ENCODE measurements at regions not wholly inside any gene's neighbourhood (a gene's known extent, or its start where the extent isn't known, plus 50 kb on each side); places are given as distances from the start of the nearest gene placed in this dataset.

- ChIA-PET CTCF (no interaction called here), POLR2A (no interaction called here)
- Mint-ChIP-seq H3K27ac (no peak overlapping the region), H3K4me3 (no peak overlapping the region), H3K36me3 (no peaks in the 10 kb centered on the region), H3K9me3 (peaks cover 0 to 4% (median 3%) of the 10 kb centered on the region in 3 donors), H3K4me1 (no peaks in the 10 kb centered on the region), H3K27me3 (no peaks in the 10 kb centered on the region)
- DNase-seq (no peak), ATAC-seq (replicated peaks in 1 of 4) (no peak)
- Histone ChIP-seq H3K4me3 (ENCODE audit: control insufficient read depth in 1 of 2, extremely low read depth in 1 of 2, low read length in 1 of 2) (no peak overlapping the region), H3K27ac (ENCODE audit: low read length) (no peak overlapping the region), H3K9me3 (no peaks in the 10 kb centered on the region), H3K4me1 (ENCODE audit: control insufficient read depth in 1 of 2, extremely low read depth in 1 of 2, insufficient read depth in 2 of 2, low read length in 2 of 2) (no peaks in the 10 kb centered on the region), H3K27me3 (replicated peaks in 1 of 2; ENCODE audit: control insufficient read depth in 2 of 2, extremely low read depth in 1 of 2, insufficient read depth in 2 of 2, low read length in 1 of 2) (no peaks in the 10 kb centered on the region), H3K36me3 (ENCODE audit: control insufficient read depth in 2 of 2, extremely low read depth in 1 of 2, insufficient read depth in 1 of 2, low read length in 1 of 2) (no peaks in the 10 kb centered on the region)
Measured at GRCh38 chr2:6027066-6027465, 334.9 kb downstream of the SOX11 start.

DNA sequence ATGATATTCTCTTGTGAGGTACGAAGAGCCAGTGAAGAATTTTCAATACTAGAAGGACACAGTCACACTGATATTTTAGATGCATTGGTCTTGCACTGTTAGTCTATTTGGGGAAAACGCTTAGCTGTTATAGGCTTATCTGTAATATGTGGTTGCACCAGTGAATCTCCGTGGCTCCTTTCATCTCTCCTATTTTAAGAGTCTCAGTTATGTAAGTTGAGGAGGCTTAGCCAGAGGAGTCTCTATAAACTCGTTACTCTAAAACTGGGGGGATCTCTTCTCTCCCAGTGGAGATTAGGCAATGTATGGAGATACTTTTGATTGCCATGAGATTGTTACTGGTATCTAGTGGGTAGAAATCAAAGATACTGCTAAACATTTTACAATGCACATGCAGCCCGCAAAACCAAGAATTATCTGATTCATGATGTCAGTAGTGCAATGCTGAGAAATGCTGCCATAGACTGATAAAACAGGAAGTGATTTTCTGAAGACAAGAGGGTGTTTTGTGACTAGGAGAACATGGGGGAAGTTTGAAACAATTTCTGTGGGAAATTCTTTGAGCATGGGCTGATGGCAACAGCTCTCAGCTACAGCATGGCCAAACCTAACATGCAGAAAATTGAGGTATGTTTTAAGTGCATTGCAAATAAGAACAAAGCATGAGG, 339.1 kb downstream of the SOX11 start:
- ATAC-seq (replicated peaks in 1 of 4) (no peak), DNase-seq (no peak)
- Histone ChIP-seq H3K4me3 (ENCODE audit: control insufficient read depth in 1 of 2, extremely low read depth in 1 of 2, low read length in 1 of 2) (no peak overlapping the region), H3K4me1 (ENCODE audit: control insufficient read depth in 1 of 2, extremely low read depth in 1 of 2, insufficient read depth in 2 of 2, low read length in 2 of 2) (no peaks in the 10 kb centered on the region), H3K36me3 (ENCODE audit: control insufficient read depth in 2 of 2, extremely low read depth in 1 of 2, insufficient read depth in 1 of 2, low read length in 1 of 2) (no peaks in the 10 kb centered on the region), H3K27ac (ENCODE audit: low read length) (no peak overlapping the region), H3K9me3 (no peaks in the 10 kb centered on the region), H3K27me3 (replicated peaks in 1 of 2; ENCODE audit: control insufficient read depth in 2 of 2, extremely low read depth in 1 of 2, insufficient read depth in 2 of 2, low read length in 1 of 2) (no peaks in the 10 kb centered on the region)
- Mint-ChIP-seq H3K9me3 (peaks cover 0 to 5% (median 4%) of the 10 kb centered on the region in 3 donors), H3K27ac (no peak overlapping the region), H3K4me3 (no peak overlapping the region), H3K4me1 (no peaks in the 10 kb centered on the region), H3K36me3 (no peaks in the 10 kb centered on the region), H3K27me3 (no peaks in the 10 kb centered on the region)
- WGBS (ENCODE audit: insufficient coverage), result 83% methylated on average over 1 of the region's 5 CpGs
- POLR2A ChIA-PET, result no interaction called here
- CTCF ChIA-PET, result no interaction called here

DNA sequence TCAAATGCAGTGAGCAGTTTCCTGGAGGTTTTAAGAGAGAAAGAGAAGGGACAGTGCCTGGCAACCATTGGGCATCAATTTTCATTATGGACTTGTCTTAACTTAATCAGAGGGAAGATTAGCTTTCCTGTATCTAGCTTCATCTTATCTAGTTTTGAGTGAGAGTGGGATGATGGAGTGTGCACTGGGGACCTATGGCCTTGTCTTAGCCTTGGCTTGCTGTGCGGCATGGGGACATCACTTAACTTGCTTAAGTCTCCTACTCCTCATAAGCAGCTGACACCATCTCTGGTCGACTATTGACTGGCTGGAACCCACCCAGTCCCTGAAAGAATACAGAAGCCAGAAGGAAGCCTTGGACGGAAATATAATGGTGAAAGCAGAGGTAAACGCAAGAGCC, 344.0 kb downstream of the SOX11 start:
- Histone ChIP-seq H3K27ac (ENCODE audit: low read length) (no peak overlapping the region), H3K27me3 (replicated peaks in 1 of 2; ENCODE audit: control insufficient read depth in 2 of 2, extremely low read depth in 1 of 2, insufficient read depth in 2 of 2, low read length in 1 of 2) (no peaks in the 10 kb centered on the region), H3K4me1 (ENCODE audit: control insufficient read depth in 1 of 2, extremely low read depth in 1 of 2, insufficient read depth in 2 of 2, low read length in 2 of 2) (no peaks in the 10 kb centered on the region), H3K4me3 (ENCODE audit: control insufficient read depth in 1 of 2, extremely low read depth in 1 of 2, low read length in 1 of 2) (no peak overlapping the region), H3K36me3 (ENCODE audit: control insufficient read depth in 2 of 2, extremely low read depth in 1 of 2, insufficient read depth in 1 of 2, low read length in 1 of 2) (no peaks in the 10 kb centered on the region), H3K9me3 (no peaks in the 10 kb centered on the region)
- Mint-ChIP-seq H3K9me3 (peaks cover 0 to 3% (median 0%) of the 10 kb centered on the region in 3 donors), H3K4me3 (no peak overlapping the region), H3K27ac (no peak overlapping the region), H3K27me3 (no peaks in the 10 kb centered on the region), H3K4me1 (no peaks in the 10 kb centered on the region), H3K36me3 (no peaks in the 10 kb centered on the region)
- CTCF ChIA-PET, result no interaction called here
- no peak for DNase-seq
- no peak for ATAC-seq (replicated peaks in 1 of 4)
- POLR2A ChIA-PET, result no interaction called here
- 88% methylated on average over 1 of the region's 4 CpGs for WGBS (ENCODE audit: insufficient coverage)

DNA sequence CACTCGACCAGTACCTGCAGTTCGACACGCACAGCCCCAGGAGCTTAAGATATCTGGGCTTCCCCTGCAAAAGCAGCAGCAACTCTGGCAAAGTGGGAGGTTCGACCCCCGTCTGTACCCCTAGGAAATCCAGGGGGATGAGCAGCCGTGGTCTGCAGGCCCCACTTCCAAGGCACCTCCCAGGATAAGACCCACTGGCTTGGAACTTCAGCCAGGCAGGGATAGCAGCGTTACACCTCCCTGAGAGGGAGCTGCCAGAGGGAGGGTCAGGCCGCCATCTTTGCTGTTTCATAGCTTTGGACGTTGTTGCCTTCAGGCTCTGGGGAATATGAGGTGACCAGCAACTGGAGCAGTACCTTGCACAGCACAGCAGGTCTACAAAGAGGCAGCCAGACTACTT, 351.1 kb downstream of the SOX11 start:
- CTCF ChIA-PET, result no interaction called here

GRCh38 chr2:6052649-6053048, 360.5 kb downstream of the SOX11 start:
- Mint-ChIP-seq H3K9me3 (peaks cover 8 to 34% (median 11%) of the 10 kb centered on the region in 3 donors), H3K27ac (no peak overlapping the region), H3K4me3 (no peak overlapping the region), H3K36me3 (no peaks in the 10 kb centered on the region), H3K27me3 (no peaks in the 10 kb centered on the region), H3K4me1 (no peaks in the 10 kb centered on the region)
- Histone ChIP-seq H3K4me1 (ENCODE audit: control insufficient read depth in 1 of 2, extremely low read depth in 1 of 2, insufficient read depth in 2 of 2, low read length in 2 of 2) (no peaks in the 10 kb centered on the region), H3K9me3 (no peaks in the 10 kb centered on the region), H3K36me3 (ENCODE audit: control insufficient read depth in 2 of 2, extremely low read depth in 1 of 2, insufficient read depth in 1 of 2, low read length in 1 of 2) (no peaks in the 10 kb centered on the region), H3K27ac (ENCODE audit: low read length) (no peak overlapping the region), H3K27me3 (replicated peaks in 1 of 2; ENCODE audit: control insufficient read depth in 2 of 2, extremely low read depth in 1 of 2, insufficient read depth in 2 of 2, low read length in 1 of 2) (no peaks in the 10 kb centered on the region), H3K4me3 (ENCODE audit: control insufficient read depth in 1 of 2, extremely low read depth in 1 of 2, low read length in 1 of 2) (no peak overlapping the region)
- ATAC-seq (replicated peaks in 1 of 4), result no peak
- 85% methylated on average over 3 of the region's 8 CpGs for WGBS (ENCODE audit: insufficient coverage)
- DNase-seq, result no peak
- POLR2A ChIA-PET, result no interaction called here
- CTCF ChIA-PET, result no interaction called here

More for the DNA sequence above, 351.1 kb downstream of the SOX11 start:
- POLR2A ChIA-PET, result no interaction called here
- H3K4me1 ChIP-seq (ENCODE audit: control insufficient read depth in 1 of 2, extremely low read depth in 1 of 2, insufficient read depth in 2 of 2, low read length in 2 of 2), result no peaks in the 10 kb centered on the region
- no peaks in the 10 kb centered on the region for H3K27me3 Mint-ChIP-seq
- H3K4me1 Mint-ChIP-seq, result no peaks in the 10 kb centered on the region
- 77% methylated on average over 9 of the region's 9 CpGs for WGBS (ENCODE audit: insufficient coverage)
- no peak overlapping the region for H3K27ac ChIP-seq (ENCODE audit: low read length)
- no peak overlapping the region for H3K4me3 ChIP-seq (ENCODE audit: control insufficient read depth in 1 of 2, extremely low read depth in 1 of 2, low read length in 1 of 2)
- H3K27ac Mint-ChIP-seq, result no peak overlapping the region
- peaks cover 0 to 11% (median 6%) of the 10 kb centered on the region in 3 donors for H3K9me3 Mint-ChIP-seq
- no peaks in the 10 kb centered on the region for H3K36me3 Mint-ChIP-seq
- H3K27me3 ChIP-seq (replicated peaks in 1 of 2; ENCODE audit: control insufficient read depth in 2 of 2, extremely low read depth in 1 of 2, insufficient read depth in 2 of 2, low read length in 1 of 2), result peaks cover 0 to 4% of the 10 kb centered on the region in 2 experiments
- DNase-seq (no peak), ATAC-seq (replicated peaks in 1 of 4) (no peak)
- no peaks in the 10 kb centered on the region for H3K9me3 ChIP-seq
- no peak overlapping the region for H3K4me3 Mint-ChIP-seq
- no peaks in the 10 kb centered on the region for H3K36me3 ChIP-seq (ENCODE audit: control insufficient read depth in 2 of 2, extremely low read depth in 1 of 2, insufficient read depth in 1 of 2, low read length in 1 of 2)

GRCh38 chr2:6053743-6054142, 361.6 kb downstream of the SOX11 start:
- no peaks in the 10 kb centered on the region for H3K4me1 ChIP-seq (ENCODE audit: control insufficient read depth in 1 of 2, extremely low read depth in 1 of 2, insufficient read depth in 2 of 2, low read length in 2 of 2)
- H3K27me3 Mint-ChIP-seq, result no peaks in the 10 kb centered on the region
- H3K4me3 Mint-ChIP-seq, result no peak overlapping the region
- 80% methylated on average over 1 of the region's 5 CpGs for WGBS (ENCODE audit: insufficient coverage)
- no peaks in the 10 kb centered on the region for H3K9me3 ChIP-seq
- no peak overlapping the region for H3K4me3 ChIP-seq (ENCODE audit: control insufficient read depth in 1 of 2, extremely low read depth in 1 of 2, low read length in 1 of 2)
- no peaks in the 10 kb centered on the region for H3K36me3 ChIP-seq (ENCODE audit: control insufficient read depth in 2 of 2, extremely low read depth in 1 of 2, insufficient read depth in 1 of 2, low read length in 1 of 2)
- H3K27ac ChIP-seq (ENCODE audit: low read length), result no peak overlapping the region
- H3K36me3 Mint-ChIP-seq, result no peaks in the 10 kb centered on the region
- no peak overlapping the region for H3K27ac Mint-ChIP-seq
- no peaks in the 10 kb centered on the region for H3K27me3 ChIP-seq (replicated peaks in 1 of 2; ENCODE audit: control insufficient read depth in 2 of 2, extremely low read depth in 1 of 2, insufficient read depth in 2 of 2, low read length in 1 of 2)
- DNase-seq, result no peak
- no peak for ATAC-seq (replicated peaks in 1 of 4)
- POLR2A ChIA-PET, result no interaction called here
- CTCF ChIA-PET, result no interaction called here
- H3K9me3 Mint-ChIP-seq, result peaks cover 7 to 30% (median 8%) of the 10 kb centered on the region in 3 donors
- no peaks in the 10 kb centered on the region for H3K4me1 Mint-ChIP-seq

- no peaks in the 10 kb centered on the region for H3K4me1 ChIP-seq (ENCODE audit: control insufficient read depth in 1 of 2, extremely low read depth in 1 of 2, insufficient read depth in 2 of 2, low read length in 2 of 2)
- POLR2A ChIA-PET, result no interaction called here
- 44% methylated on average over 5 of the region's 7 CpGs for WGBS (ENCODE audit: insufficient coverage)
- no peak overlapping the region for H3K27ac ChIP-seq (ENCODE audit: low read length)
- no peak overlapping the region for H3K4me3 ChIP-seq (ENCODE audit: control insufficient read depth in 1 of 2, extremely low read depth in 1 of 2, low read length in 1 of 2)
- ATAC-seq (replicated peaks in 1 of 4), result no peak
- H3K27me3 ChIP-seq (replicated peaks in 1 of 2; ENCODE audit: control insufficient read depth in 2 of 2, extremely low read depth in 1 of 2, insufficient read depth in 2 of 2, low read length in 1 of 2), result no peaks in the 10 kb centered on the region
- Mint-ChIP-seq H3K4me3 (no peak overlapping the region), H3K9me3 (peaks cover 6 to 29% (median 7%) of the 10 kb centered on the region in 3 donors), H3K27ac (no peak overlapping the region), H3K27me3 (no peaks in the 10 kb centered on the region), H3K36me3 (no peaks in the 10 kb centered on the region), H3K4me1 (no peaks in the 10 kb centered on the region)
- no peaks in the 10 kb centered on the region for H3K36me3 ChIP-seq (ENCODE audit: control insufficient read depth in 2 of 2, extremely low read depth in 1 of 2, insufficient read depth in 1 of 2, low read length in 1 of 2)
- CTCF ChIA-PET, result no interaction called here
- no peak for DNase-seq
- H3K9me3 ChIP-seq, result no peaks in the 10 kb centered on the region
Measured at GRCh38 chr2:6054161-6054671, 362.0 kb downstream of the SOX11 start.
